Nephron progenitor cell (in vitro differentiated cells): ENCODE measurements at regions not wholly inside any gene's neighbourhood (a gene's known extent, or its start where the extent isn't known, plus 50 kb on each side); places are given as distances from the start of the nearest gene placed in this dataset.
A peak's percentile ranks its signal among the peaks of the same experiment; 100 is the strongest.

ENCODE experiments used
- DNase-seq: peaks from one replicate; pipeline ENCODE4 v3.0.0; 2021
- H3K27ac Mint-ChIP-seq: 2 replicates; pipeline ENCODE4 v1.8.0; 2021; ENCODE audit warnings: mild to moderate bottlenecking, moderate library complexity, mixed read lengths
- H3K27me3 Mint-ChIP-seq: 2 replicates; pipeline ENCODE4 v1.8.0; 2021; ENCODE audit warnings: mild to moderate bottlenecking, low read depth, mixed read lengths; ENCODE audit not compliant: poor library complexity
- H3K36me3 Mint-ChIP-seq: 2 replicates; pipeline ENCODE4 v1.8.0; 2021; ENCODE audit warnings: low read depth, mixed read lengths
- H3K4me1 Mint-ChIP-seq: 2 replicates; pipeline ENCODE4 v1.8.0; 2021; ENCODE audit warnings: mixed read lengths
- H3K4me3 Mint-ChIP-seq: 2 replicates; pipeline ENCODE4 v1.8.0; 2021; ENCODE audit warnings: mild to moderate bottlenecking, moderate library complexity, mixed read lengths
- H3K9me3 Mint-ChIP-seq: 2 replicates; pipeline ENCODE4 v1.8.0; 2021; ENCODE audit warnings: mild to moderate bottlenecking, moderate library complexity, mixed read lengths
- CTCF ChIP-seq: fragments of 200-600 bp; sonication (generic); IDR thresholded peaks from 2 replicates; pipeline ENCODE4 v1.5.0; 2021; ENCODE audit warnings: antibody characterized with exemption

GRCh38 chr3:187795207-187795960 lies 50.1 kb upstream of the BCL6 start:
- DNase-seq = no peak
- H3K27me3 Mint-ChIP-seq = peaks cover 2% of the 10 kb centered on the region
- peaks cover 23% of the 10 kb centered on the region for H3K4me1 Mint-ChIP-seq
- no peak overlapping the region for H3K27ac Mint-ChIP-seq
- H3K4me3 Mint-ChIP-seq = no peak overlapping the region
- H3K9me3 Mint-ChIP-seq = peaks cover 3% of the 10 kb centered on the region
- no peaks in the 10 kb centered on the region for H3K36me3 Mint-ChIP-seq
- no peak for TF ChIP-seq CTCF

- Mint-ChIP-seq H3K27ac (no peak overlapping the region), H3K4me1 (peaks cover 25% of the 10 kb centered on the region), H3K27me3 (peaks cover 2% of the 10 kb centered on the region), H3K36me3 (no peaks in the 10 kb centered on the region), H3K9me3 (peaks cover 3% of the 10 kb centered on the region), H3K4me3 (no peak overlapping the region)
- no peak for TF ChIP-seq CTCF
- no peak for DNase-seq
These were observed 52.9 kb upstream of the BCL6 start for GRCh38 chr3:187798126-187798525.

- DNase-seq = no peak
- Mint-ChIP-seq H3K4me1 (peaks cover 29% of the 10 kb centered on the region), H3K36me3 (no peaks in the 10 kb centered on the region), H3K27ac (peak overlapping the region; percentile 36), H3K9me3 (peaks cover 3% of the 10 kb centered on the region), H3K27me3 (peaks cover 2% of the 10 kb centered on the region), H3K4me3 (no peak overlapping the region)
- TF ChIP-seq CTCF = no peak
These were observed 53.6 kb upstream of the BCL6 start for GRCh38 chr3:187798531-187799530.

GRCh38 chr3:187799942-187800641 lies 54.8 kb upstream of the BCL6 start:
- H3K27ac Mint-ChIP-seq = no peak overlapping the region
- H3K4me1 Mint-ChIP-seq = peaks cover 42% of the 10 kb centered on the region
- H3K4me3 Mint-ChIP-seq = no peak overlapping the region
- no peak for DNase-seq
- TF ChIP-seq CTCF = no peak
- H3K36me3 Mint-ChIP-seq = no peaks in the 10 kb centered on the region
- no peaks in the 10 kb centered on the region for H3K27me3 Mint-ChIP-seq
- peaks cover 3% of the 10 kb centered on the region for H3K9me3 Mint-ChIP-seq

- Mint-ChIP-seq H3K27me3 (no peaks in the 10 kb centered on the region), H3K9me3 (peaks cover 11% of the 10 kb centered on the region), H3K4me1 (peaks cover 43% of the 10 kb centered on the region), H3K27ac (peak overlapping the region; percentile 87), H3K36me3 (peaks cover 6% of the 10 kb centered on the region), H3K4me3 (no peak overlapping the region)
- no peak for TF ChIP-seq CTCF
- no peak for DNase-seq
These were observed 55.9 kb upstream of the BCL6 start for GRCh38 chr3:187801152-187801551.
